ENCODE measurements at regions not wholly inside any gene's neighbourhood (a gene's known extent, or its start where the extent isn't known, plus 50 kb on each side); places are given as distances from the start of the nearest gene placed in this dataset.

GRCh38 chr5:61964201-61964600 is 341.8 kb upstream of the KIF2A start:
- Histone ChIP-seq H3K36me3 (ENCODE audit: control insufficient read depth, low read length) (no peaks in the 10 kb centered on the region), H3K4me3 (ENCODE audit: low read length) (no peak overlapping the region), H3F3A (ENCODE audit: control insufficient read depth, insufficient read depth) (no peaks in the 10 kb centered on the region), H3K27ac (ENCODE audit: low read depth, low read length) (no peak overlapping the region), H4K20me1 (ENCODE audit: control insufficient read depth, insufficient read depth, low read depth, low read length) (no peaks in the 10 kb centered on the region), H3K4me2 (ENCODE audit: low read length) (no peak overlapping the region), H3K4me1 (ENCODE audit: control insufficient read depth, low read length) (no peaks in the 10 kb centered on the region), H3K9me2 (replicated peaks; ENCODE audit: control insufficient read depth, low read length) (no peaks in the 10 kb centered on the region), H3K9me3 (ENCODE audit: control insufficient read depth, insufficient read depth, low read length) (no peaks in the 10 kb centered on the region), H3K27me3 (ENCODE audit: control insufficient read depth, low read length) (no peaks in the 10 kb centered on the region), H3K79me2 (ENCODE audit: control insufficient read depth, low read length) (no peaks in the 10 kb centered on the region)
- no peak for TF ChIP-seq EZH2phosphoT487 (IDR thresholded peaks at IDR 0.05; ENCODE audit: borderline replicate concordance, low read length)
- TF ChIP-seq, protein P1, sequence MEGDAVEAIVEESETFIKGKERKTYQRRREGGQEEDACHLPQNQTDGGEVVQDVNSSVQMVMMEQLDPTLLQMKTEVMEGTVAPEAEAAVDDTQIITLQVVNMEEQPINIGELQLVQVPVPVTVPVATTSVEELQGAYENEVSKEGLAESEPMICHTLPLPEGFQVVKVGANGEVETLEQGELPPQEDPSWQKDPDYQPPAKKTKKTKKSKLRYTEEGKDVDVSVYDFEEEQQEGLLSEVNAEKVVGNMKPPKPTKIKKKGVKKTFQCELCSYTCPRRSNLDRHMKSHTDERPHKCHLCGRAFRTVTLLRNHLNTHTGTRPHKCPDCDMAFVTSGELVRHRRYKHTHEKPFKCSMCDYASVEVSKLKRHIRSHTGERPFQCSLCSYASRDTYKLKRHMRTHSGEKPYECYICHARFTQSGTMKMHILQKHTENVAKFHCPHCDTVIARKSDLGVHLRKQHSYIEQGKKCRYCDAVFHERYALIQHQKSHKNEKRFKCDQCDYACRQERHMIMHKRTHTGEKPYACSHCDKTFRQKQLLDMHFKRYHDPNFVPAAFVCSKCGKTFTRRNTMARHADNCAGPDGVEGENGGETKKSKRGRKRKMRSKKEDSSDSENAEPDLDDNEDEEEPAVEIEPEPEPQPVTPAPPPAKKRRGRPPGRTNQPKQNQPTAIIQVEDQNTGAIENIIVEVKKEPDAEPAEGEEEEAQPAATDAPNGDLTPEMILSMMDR (IDR thresholded peaks at IDR 0.05; ENCODE audit: low read depth, low read length, poor library complexity, severe bottlenecking) = no peak

GRCh38 chr5:61965069-61965468 is 340.9 kb upstream of the KIF2A start:
- no peaks in the 10 kb centered on the region for H4K20me1 ChIP-seq (ENCODE audit: control insufficient read depth, insufficient read depth, low read depth, low read length)
- no peak overlapping the region for H3K4me2 ChIP-seq (ENCODE audit: low read length)
- no peaks in the 10 kb centered on the region for H3F3A ChIP-seq (ENCODE audit: control insufficient read depth, insufficient read depth)
- no peaks in the 10 kb centered on the region for H3K9me2 ChIP-seq (replicated peaks; ENCODE audit: control insufficient read depth, low read length)
- H3K27ac ChIP-seq (ENCODE audit: low read depth, low read length) = no peak overlapping the region
- H3K9me3 ChIP-seq (ENCODE audit: control insufficient read depth, insufficient read depth, low read length) = no peaks in the 10 kb centered on the region
- H3K4me1 ChIP-seq (ENCODE audit: control insufficient read depth, low read length) = no peaks in the 10 kb centered on the region
- H3K27me3 ChIP-seq (ENCODE audit: control insufficient read depth, low read length) = no peaks in the 10 kb centered on the region
- TF ChIP-seq, protein P1 (IDR thresholded peaks at IDR 0.05; ENCODE audit: low read depth, low read length, poor library complexity, severe bottlenecking) = no peak
- no peak for TF ChIP-seq EZH2phosphoT487 (IDR thresholded peaks at IDR 0.05; ENCODE audit: borderline replicate concordance, low read length)
- H3K36me3 ChIP-seq (ENCODE audit: control insufficient read depth, low read length) = no peaks in the 10 kb centered on the region
- H3K4me3 ChIP-seq (ENCODE audit: low read length) = no peak overlapping the region
- H3K79me2 ChIP-seq (ENCODE audit: control insufficient read depth, low read length) = no peaks in the 10 kb centered on the region

DNA sequence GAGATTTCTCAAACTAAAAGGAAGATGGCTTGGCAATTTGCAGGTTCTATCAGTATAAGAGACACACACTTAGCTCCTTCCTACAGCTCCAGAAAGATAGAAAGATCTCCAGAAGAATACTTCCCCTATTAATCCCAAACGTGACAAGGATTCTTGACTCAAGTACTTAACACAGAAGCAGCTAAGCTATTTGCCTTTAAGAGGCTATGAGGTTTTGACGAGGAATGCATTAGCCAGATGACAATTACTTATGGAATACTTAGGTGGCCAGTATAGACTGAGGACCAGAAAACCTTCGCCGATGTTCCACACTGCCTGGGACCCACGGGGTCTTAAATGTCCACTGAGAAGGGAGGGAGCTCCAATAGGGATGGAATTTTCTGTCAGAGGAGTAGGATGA is 340.5 kb upstream of the KIF2A start:
- no peaks in the 10 kb centered on the region for H3K27me3 ChIP-seq (ENCODE audit: control insufficient read depth, low read length)
- H3K27ac ChIP-seq (ENCODE audit: low read depth, low read length) = no peak overlapping the region
- no peaks in the 10 kb centered on the region for H3K9me2 ChIP-seq (replicated peaks; ENCODE audit: control insufficient read depth, low read length)
- no peak overlapping the region for H3K4me3 ChIP-seq (ENCODE audit: low read length)
- H3K4me2 ChIP-seq (ENCODE audit: low read length) = no peak overlapping the region
- H3F3A ChIP-seq (ENCODE audit: control insufficient read depth, insufficient read depth) = no peaks in the 10 kb centered on the region
- TF ChIP-seq, protein P1 (IDR thresholded peaks at IDR 0.05; ENCODE audit: low read depth, low read length, poor library complexity, severe bottlenecking) = no peak
- TF ChIP-seq EZH2phosphoT487 (IDR thresholded peaks at IDR 0.05; ENCODE audit: borderline replicate concordance, low read length) = no peak
- H3K79me2 ChIP-seq (ENCODE audit: control insufficient read depth, low read length) = no peaks in the 10 kb centered on the region
- H3K36me3 ChIP-seq (ENCODE audit: control insufficient read depth, low read length) = no peaks in the 10 kb centered on the region
- H4K20me1 ChIP-seq (ENCODE audit: control insufficient read depth, insufficient read depth, low read depth, low read length) = no peaks in the 10 kb centered on the region
- no peaks in the 10 kb centered on the region for H3K9me3 ChIP-seq (ENCODE audit: control insufficient read depth, insufficient read depth, low read length)
- H3K4me1 ChIP-seq (ENCODE audit: control insufficient read depth, low read length) = no peaks in the 10 kb centered on the region

All from DOHH2 (cell line).